Uterus (tissue), 2 donors: ENCODE measurements at regions not wholly inside any gene's neighbourhood (a gene's known extent, or its start where the extent isn't known, plus 50 kb on each side); places are given as distances from the start of the nearest gene placed in this dataset.

Experiments used
- CTCF ChIP-seq, 4 experiments: fragments of 200-600 bp in 2 of 4; fragments of 450-650 bp in 2 of 4; sonication (generic) in 2 of 4; IDR thresholded peaks; one replicate each; pipeline ENCODE4 v1.5.1; 2016 to 2019; ENCODE audit warnings: antibody characterized with exemption in 4 of 4, mild to moderate bottlenecking in 2 of 4, moderate library complexity in 1 of 4
- POLR2A ChIP-seq, 2 donors: fragments of 450-650 bp; IDR thresholded peaks; one replicate each; pipeline ENCODE4 v1.6.1; 2016; ENCODE audit warnings: antibody characterized with exemption in 2 of 2, mild to moderate bottlenecking in 1 of 2, moderate library complexity in 1 of 2

DNA sequence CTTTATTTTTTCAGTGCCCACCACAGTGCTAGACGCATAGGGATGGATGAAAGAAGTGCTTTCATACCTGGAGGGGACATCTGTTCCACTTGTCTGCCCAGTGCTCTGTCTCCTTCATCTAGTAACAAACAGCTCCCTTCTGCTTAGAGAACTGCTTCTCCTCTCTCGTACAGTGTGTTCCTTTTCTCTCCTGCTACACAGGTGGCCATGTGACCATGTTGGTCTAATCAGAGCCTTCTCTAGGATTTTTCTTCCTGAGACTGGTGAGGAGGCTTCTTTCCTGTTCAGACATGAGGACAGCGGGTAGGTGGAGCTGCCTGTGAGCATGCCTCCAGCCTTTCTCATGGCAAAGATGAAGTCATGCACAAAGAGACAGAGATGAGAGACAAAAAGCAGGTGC is 182.7 kb downstream of the TMEM132E start:
- TF ChIP-seq CTCF (IDR thresholded peaks at IDR 0.05), result no peak
- TF ChIP-seq POLR2A (IDR thresholded peaks at IDR 0.05), result no peak
